Lower leg skin (tissue), 4 donors: ENCODE measurements at regions not wholly inside any gene's neighbourhood (a gene's known extent, or its start where the extent isn't known, plus 50 kb on each side); places are given as distances from the start of the nearest gene placed in this dataset.

Experiments
- DNase-seq, 2 donors: peaks; one replicate each; pipeline ENCODE4 v3.0.0-alpha.2; 2019; ENCODE audit warnings: low spot score in 2 of 2
- H3K4me3 ChIP-seq: fragments of 200-600 bp; sonication (generic); 2 replicates; pipeline ENCODE4 v1.5.1; 2017; ENCODE audit warnings: mild to moderate bottlenecking, low read depth; ENCODE audit not compliant: poor library complexity, severe bottlenecking
- POLR2A ChIP-seq, 2 donors: fragments of 450-650 bp; IDR thresholded peaks; one replicate each; pipeline ENCODE4 v1.6.1; 2016 to 2017; ENCODE audit warnings: antibody characterized with exemption in 2 of 2, mild to moderate bottlenecking in 1 of 2, moderate library complexity in 1 of 2
- WGBS, 2 donors: methylation state at CpG; one replicate each; pipeline ENCODE4 v1.1.5; 2018; 5-methylcytosine and 5-hydroxymethylcytosine counted together
- intact Hi-C: fragments of 100-400 bp; cut with DNase I; formaldehyde crosslinking; loops from one replicate; pipeline ENCODE4 v1.15.0; 2023; ENCODE audit warnings: low total_unique reads
- TF ChIP-seq, protein P1 (sequence below), 3 donors: fragments of 450-650 bp; IDR thresholded peaks; one replicate each; pipeline ENCODE4 v1.5.1; 2016; ENCODE audit warnings: antibody characterized with exemption in 3 of 3, mild to moderate bottlenecking in 3 of 3, moderate library complexity in 2 of 3

DNA sequence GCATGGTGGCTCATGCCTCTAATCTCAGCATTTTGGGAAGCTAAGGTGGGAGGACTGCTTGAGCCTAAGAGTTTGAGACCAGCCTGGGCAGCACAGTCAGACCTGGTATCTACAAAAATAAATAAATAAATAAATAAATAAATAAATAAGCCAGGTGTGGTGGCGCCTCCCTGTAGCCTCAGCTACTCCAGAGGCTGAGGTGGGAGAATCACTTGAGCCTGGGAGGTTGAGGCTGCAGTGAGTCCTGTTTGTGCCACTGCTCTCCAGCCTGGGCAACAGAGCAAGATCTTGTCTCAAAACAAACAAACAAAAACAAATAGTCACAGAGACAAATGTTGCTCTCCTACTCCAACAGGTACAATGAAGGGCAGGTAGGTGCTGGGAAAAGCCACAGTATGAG lies 242.4 kb upstream of the POU3F1 start:
- intact Hi-C loops = no loop called here
- WGBS, 2 donors = 88 to 100% methylated on average over 1 of the region's 1 CpG
- DNase-seq = peak in 1 of 2 donors; percentile 43

DNA sequence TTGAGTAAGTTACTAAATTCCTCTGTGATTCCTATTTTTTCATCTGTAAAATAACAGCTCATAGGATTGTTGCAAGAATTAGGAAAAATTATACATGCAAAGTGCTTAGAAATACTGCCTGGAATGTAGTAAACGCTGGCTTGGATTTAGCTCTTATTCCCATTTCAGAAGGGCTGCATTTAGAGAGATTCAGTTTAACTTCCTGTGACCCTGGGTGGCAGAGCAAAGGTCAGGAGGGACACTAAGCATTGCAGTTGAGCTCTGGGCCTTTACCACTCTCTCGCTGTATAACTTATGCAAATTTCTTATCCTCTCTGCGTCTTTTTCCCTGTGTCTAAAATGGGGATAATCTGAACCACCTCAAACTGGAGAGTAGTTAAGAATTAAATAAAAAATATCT lies 241.0 kb upstream of the POU3F1 start:
- no peak for DNase-seq
- WGBS, 2 donors = 45 to 57% methylated on average over 3 of the region's 3 CpGs
- intact Hi-C loops = no loop called here
- H3K4me3 ChIP-seq = no peak overlapping the region
- TF ChIP-seq, protein P1, sequence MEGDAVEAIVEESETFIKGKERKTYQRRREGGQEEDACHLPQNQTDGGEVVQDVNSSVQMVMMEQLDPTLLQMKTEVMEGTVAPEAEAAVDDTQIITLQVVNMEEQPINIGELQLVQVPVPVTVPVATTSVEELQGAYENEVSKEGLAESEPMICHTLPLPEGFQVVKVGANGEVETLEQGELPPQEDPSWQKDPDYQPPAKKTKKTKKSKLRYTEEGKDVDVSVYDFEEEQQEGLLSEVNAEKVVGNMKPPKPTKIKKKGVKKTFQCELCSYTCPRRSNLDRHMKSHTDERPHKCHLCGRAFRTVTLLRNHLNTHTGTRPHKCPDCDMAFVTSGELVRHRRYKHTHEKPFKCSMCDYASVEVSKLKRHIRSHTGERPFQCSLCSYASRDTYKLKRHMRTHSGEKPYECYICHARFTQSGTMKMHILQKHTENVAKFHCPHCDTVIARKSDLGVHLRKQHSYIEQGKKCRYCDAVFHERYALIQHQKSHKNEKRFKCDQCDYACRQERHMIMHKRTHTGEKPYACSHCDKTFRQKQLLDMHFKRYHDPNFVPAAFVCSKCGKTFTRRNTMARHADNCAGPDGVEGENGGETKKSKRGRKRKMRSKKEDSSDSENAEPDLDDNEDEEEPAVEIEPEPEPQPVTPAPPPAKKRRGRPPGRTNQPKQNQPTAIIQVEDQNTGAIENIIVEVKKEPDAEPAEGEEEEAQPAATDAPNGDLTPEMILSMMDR (IDR thresholded peaks at IDR 0.05) = no peak
- no peak for TF ChIP-seq POLR2A (IDR thresholded peaks at IDR 0.05)

More for the DNA sequence above, 242.4 kb upstream of the POU3F1 start:
- no peak overlapping the region for H3K4me3 ChIP-seq
- TF ChIP-seq, protein P1 (IDR thresholded peaks at IDR 0.05) = no peak
- TF ChIP-seq POLR2A (IDR thresholded peaks at IDR 0.05) = no peak

DNA sequence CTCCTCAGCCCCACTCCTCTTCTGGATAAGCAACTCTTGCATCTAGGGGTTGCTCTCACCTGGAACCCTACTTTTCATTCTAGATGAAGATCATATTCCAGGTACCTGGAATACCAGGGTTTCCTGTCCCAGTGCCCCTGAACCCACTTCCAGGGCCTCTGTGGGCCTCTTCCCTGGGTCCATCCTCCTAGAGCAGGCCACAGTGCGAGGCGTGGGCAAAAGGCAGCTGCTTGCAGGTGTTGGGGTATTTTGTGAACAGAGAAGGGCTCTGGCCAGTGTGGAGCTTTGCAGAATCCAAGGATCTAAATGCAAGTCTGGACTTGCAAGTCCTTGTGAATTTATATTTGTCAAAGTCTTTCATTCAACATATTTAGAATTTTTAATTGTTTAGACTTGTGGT lies 240.4 kb upstream of the POU3F1 start:
- peak in 1 of 2 donors; percentile 58 for DNase-seq
- WGBS, 2 donors = 89 to 100% methylated on average over 2 of the region's 2 CpGs
- TF ChIP-seq, protein P1 (IDR thresholded peaks at IDR 0.05) = no peak
- TF ChIP-seq POLR2A (IDR thresholded peaks at IDR 0.05) = no peak
- intact Hi-C loops = no loop called here
- no peak overlapping the region for H3K4me3 ChIP-seq

DNA sequence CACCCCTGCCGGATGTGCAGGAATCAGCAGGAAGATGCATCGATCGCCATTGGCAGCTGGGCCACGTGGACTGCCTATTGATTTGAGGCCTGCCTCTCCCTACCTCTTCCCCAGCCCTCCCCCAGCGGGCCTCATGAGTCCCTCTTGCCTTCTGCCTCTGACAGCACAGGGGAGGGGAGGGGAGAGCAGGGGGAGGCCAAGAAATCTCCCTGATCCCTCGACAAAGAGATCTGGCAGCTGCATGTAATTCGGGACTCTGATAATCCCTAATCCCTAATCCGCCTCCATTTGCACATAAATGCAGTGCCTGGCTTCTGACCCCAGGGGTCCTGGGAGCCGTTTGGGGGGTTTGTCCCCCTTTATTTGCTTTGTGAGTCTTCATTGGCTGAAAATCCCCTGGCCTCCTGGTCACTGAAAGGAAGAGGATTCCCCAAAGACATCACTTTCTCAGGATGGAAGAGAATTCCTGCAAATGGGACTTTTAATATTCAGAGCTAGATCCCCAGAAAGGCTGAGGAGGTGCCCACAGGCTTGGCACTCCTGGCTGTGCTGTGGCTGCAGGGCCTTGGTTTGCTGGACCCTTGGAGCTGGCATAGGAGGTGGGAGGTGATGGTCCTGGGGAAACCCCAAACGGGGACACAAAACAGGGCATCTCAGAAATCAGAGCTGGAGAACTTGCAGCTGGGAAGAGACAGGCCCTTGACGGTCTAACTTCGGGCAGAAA lies 239.4 kb upstream of the POU3F1 start:
- intact Hi-C loops = no loop called here
- no peak overlapping the region for H3K4me3 ChIP-seq
- no peak for TF ChIP-seq POLR2A (IDR thresholded peaks at IDR 0.05)
- WGBS, 2 donors = 69 to 70% methylated on average over 12 of the region's 12 CpGs
- DNase-seq = peak in 1 of 2 donors; percentile 78

DNA sequence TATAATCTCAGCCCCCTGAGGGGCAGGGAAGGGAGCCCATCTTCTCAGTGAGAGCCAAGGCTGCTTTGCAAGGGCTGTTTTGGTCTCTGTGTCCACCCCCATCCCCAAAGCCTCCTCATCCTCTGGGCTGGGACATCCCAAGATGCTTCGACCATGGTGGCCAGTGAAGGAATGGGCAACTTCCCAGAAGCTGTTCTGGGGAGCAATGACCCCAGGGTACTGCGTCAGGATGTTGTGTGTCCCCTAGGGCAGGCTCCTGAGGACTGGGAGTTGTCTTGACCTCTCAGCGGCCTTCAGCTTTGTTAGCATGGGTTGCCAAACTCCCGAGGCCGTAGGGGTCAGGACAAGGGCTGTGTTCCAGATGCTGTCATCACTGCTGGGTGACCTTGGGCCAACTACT lies 238.4 kb upstream of the POU3F1 start:
- WGBS, 2 donors = 69 to 81% methylated on average over 4 to 5 of the region's 5 CpGs
- H3K4me3 ChIP-seq = no peak overlapping the region
- intact Hi-C loops = no loop called here
- DNase-seq = peak in 1 of 2 donors; percentile 54
- no peak for TF ChIP-seq POLR2A (IDR thresholded peaks at IDR 0.05)
- TF ChIP-seq, protein P1 (IDR thresholded peaks at IDR 0.05) = no peak

DNA sequence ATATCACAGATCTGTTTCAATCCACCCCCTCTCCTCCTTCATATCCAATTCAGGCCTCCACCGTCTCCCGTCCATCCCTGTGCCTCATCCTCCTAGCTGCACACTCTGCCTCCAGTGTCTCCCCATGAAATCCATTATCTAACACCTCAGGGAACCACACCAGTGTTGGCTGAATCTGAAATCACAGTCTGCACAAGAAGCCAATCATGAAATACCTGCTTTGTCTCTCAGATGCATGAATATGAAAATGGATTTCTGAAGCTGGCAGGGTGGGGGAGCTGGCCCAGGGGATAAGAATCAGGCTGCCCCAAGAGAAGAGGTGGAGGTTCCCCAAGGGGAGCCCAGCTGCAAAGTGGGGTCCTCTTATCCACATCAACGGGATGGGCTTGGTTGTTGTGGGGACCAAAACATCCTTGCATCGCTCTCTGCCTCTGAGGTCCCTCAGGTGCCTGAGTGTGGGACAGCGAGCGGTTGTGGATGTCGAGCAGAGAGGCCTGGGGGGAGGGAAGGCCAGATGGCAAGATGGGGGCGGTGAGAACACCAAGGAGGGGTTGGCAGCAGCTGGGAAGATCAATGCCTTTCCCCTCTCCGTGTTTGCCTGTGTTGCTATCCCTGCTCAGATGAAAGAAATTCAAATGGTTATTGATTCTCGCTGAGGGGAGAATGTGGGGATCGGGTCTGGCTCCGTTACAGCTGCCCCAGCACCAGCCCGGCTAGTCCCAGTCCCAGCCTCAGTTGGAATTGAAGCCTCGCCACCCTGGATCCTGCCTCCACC lies 237.3 kb upstream of the POU3F1 start:
- TF ChIP-seq, protein P1 (IDR thresholded peaks at IDR 0.05) = no peak
- no peak for TF ChIP-seq POLR2A (IDR thresholded peaks at IDR 0.05)
- peak in 1 of 2 donors; percentile 45 for DNase-seq
- H3K4me3 ChIP-seq = no peak overlapping the region
- WGBS, 2 donors = 53 to 70% methylated on average over 14 of the region's 14 CpGs
- intact Hi-C loops = no loop called here
